Spleen (tissue), 7 donors: ENCODE measurements at regions not wholly inside any gene's neighbourhood (a gene's known extent, or its start where the extent isn't known, plus 50 kb on each side); places are given as distances from the start of the nearest gene placed in this dataset.

Experiments
- POLR2A ChIP-seq, 3 donors: fragments of 450-650 bp; IDR thresholded peaks; one replicate each; pipeline ENCODE4 v1.5.1; 2017; ENCODE audit warnings: antibody characterized with exemption in 3 of 3, mild to moderate bottlenecking in 1 of 3
- POLR2AphosphoS5 ChIP-seq, 3 donors: sonication (generic); formaldehyde crosslinking; IDR thresholded peaks; one replicate each; pipeline ENCODE4 v1.5.1; 2017; ENCODE audit warnings: antibody characterized with exemption in 3 of 3
- TF ChIP-seq, protein P1 (sequence below), 11 experiments: fragments of 200-600 bp in 7 of 11; fragments of 450-650 bp in 4 of 11; sonication (generic) in 4 of 11; IDR thresholded peaks in 8 of 11; conservative IDR thresholded peaks in 3 of 11; 1 replicate in 7 of 11; 2 replicates in 4 of 11; pipeline versions ENCODE4 v1.4.0 to v1.8.0; 2016 to 2021; ENCODE audit warnings: antibody characterized with exemption in 11 of 11, inconsistent platforms in 4 of 11, mild to moderate bottlenecking in 1 of 11
- donor health status: DM: no; HTN: no; CAD: no; lungs with moderate emphysema.
- donor health status: DM: no; HTN: no; CAD: no.
- donor health status: DM: no; HTN: no; CAD: no.

- TF ChIP-seq POLR2AphosphoS5 (IDR thresholded peaks at IDR 0.05) (no peak), POLR2A (IDR thresholded peaks at IDR 0.05) (no peak)
- TF ChIP-seq, protein P1, sequence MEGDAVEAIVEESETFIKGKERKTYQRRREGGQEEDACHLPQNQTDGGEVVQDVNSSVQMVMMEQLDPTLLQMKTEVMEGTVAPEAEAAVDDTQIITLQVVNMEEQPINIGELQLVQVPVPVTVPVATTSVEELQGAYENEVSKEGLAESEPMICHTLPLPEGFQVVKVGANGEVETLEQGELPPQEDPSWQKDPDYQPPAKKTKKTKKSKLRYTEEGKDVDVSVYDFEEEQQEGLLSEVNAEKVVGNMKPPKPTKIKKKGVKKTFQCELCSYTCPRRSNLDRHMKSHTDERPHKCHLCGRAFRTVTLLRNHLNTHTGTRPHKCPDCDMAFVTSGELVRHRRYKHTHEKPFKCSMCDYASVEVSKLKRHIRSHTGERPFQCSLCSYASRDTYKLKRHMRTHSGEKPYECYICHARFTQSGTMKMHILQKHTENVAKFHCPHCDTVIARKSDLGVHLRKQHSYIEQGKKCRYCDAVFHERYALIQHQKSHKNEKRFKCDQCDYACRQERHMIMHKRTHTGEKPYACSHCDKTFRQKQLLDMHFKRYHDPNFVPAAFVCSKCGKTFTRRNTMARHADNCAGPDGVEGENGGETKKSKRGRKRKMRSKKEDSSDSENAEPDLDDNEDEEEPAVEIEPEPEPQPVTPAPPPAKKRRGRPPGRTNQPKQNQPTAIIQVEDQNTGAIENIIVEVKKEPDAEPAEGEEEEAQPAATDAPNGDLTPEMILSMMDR (IDR thresholded peaks at IDR 0.05 in 8 of 11, conservative IDR thresholded peaks at IDR 0.05 in 3 of 11): no peak
These were observed 207.9 kb downstream of the HINT1 start for GRCh38 chr5:130957151-130957550.
